MM.1S (cell line): ENCODE measurements at regions not wholly inside any gene's neighbourhood (a gene's known extent, or its start where the extent isn't known, plus 50 kb on each side); places are given as distances from the start of the nearest gene placed in this dataset.

Experiments used
- DNase-seq: peaks from one replicate; pipeline ENCODE4 v3.0.0-alpha.2; 2015
- H2AFZ ChIP-seq: fragments of 300-600 bp; sonication (generic); 2 replicates; pipeline ENCODE4 v1.6.0; 2016; ENCODE audit warnings: antibody characterized with exemption, low read length
- H3F3A ChIP-seq: fragments of 300-600 bp; sonication (generic); 2 replicates; pipeline ENCODE4 v1.6.1; 2016; ENCODE audit warnings: mild to moderate bottlenecking, antibody characterized with exemption, low read length, moderate library complexity, mixed read lengths; ENCODE audit not compliant: insufficient read depth
- H3K27ac ChIP-seq: fragments of 300-600 bp; sonication (generic); 2 replicates; pipeline ENCODE4 v1.5.1; 2016; ENCODE audit warnings: mild to moderate bottlenecking, low read length
- H3K27me3 ChIP-seq: fragments of 300-600 bp; sonication (generic); replicated peaks from 2 replicates; pipeline ENCODE4 v1.6.0; 2016; ENCODE audit warnings: low read length; ENCODE audit not compliant: insufficient read depth
- H3K36me3 ChIP-seq: fragments of 300-600 bp; sonication (generic); replicated peaks from 2 replicates; pipeline ENCODE4 v1.6.1; 2016; ENCODE audit warnings: mild to moderate bottlenecking, low read length, mixed read lengths; ENCODE audit not compliant: insufficient read depth
- H3K4me1 ChIP-seq: fragments of 300-600 bp; sonication (generic); 2 replicates; pipeline ENCODE4 v1.6.1; 2016; ENCODE audit warnings: low read length, mixed read lengths
- H3K4me2 ChIP-seq: fragments of 300-600 bp; sonication (generic); 2 replicates; pipeline ENCODE4 v1.6.0; 2016; ENCODE audit warnings: low read depth, low read length
- H3K4me3 ChIP-seq: fragments of 300-600 bp; sonication (generic); 2 replicates; pipeline ENCODE4 v1.5.1; 2016; ENCODE audit warnings: low read length, mixed read lengths
- H3K79me2 ChIP-seq: fragments of 300-600 bp; sonication (generic); 2 replicates; pipeline ENCODE4 v1.6.1; 2016; ENCODE audit warnings: mixed run types, low read length, mixed read lengths
- H3K9ac ChIP-seq: fragments of 300-600 bp; sonication (generic); 2 replicates; pipeline ENCODE4 v1.6.1; 2016; ENCODE audit warnings: low read length, mixed read lengths
- H3K9me2 ChIP-seq: fragments of 300-600 bp; sonication (generic); replicated peaks from 2 replicates; pipeline ENCODE4 v1.6.1; 2016; ENCODE audit warnings: mild to moderate bottlenecking, low read length, mixed read lengths; ENCODE audit not compliant: insufficient read depth
- H3K9me3 ChIP-seq: fragments of 300-600 bp; sonication (generic); replicated peaks from 2 replicates; pipeline ENCODE4 v1.6.1; 2016; ENCODE audit warnings: mild to moderate bottlenecking, low read length, mixed read lengths; ENCODE audit not compliant: insufficient read depth
- H4K20me1 ChIP-seq: fragments of 300-600 bp; sonication (generic); 2 replicates; pipeline ENCODE4 v1.6.1; 2016; ENCODE audit warnings: mild to moderate bottlenecking, low read length, moderate library complexity, mixed read lengths; ENCODE audit not compliant: insufficient read depth
- EZH2 ChIP-seq: fragments of 300-600 bp; sonication (generic); optimal IDR thresholded peaks from 2 replicates; pipeline ENCODE3; 2017; ENCODE audit warnings: low read depth, mild to moderate bottlenecking, antibody characterized with exemption, low read length, mixed read lengths
- EZH2phosphoT487 ChIP-seq: fragments of 300-600 bp; sonication (generic); IDR thresholded peaks from 2 replicates; pipeline ENCODE4 v1.6.1; 2018; ENCODE audit warnings: antibody characterized with exemption, low read length
- TF ChIP-seq, protein P1 (sequence below): fragments of 300-600 bp; sonication (generic); IDR thresholded peaks from 2 replicates; pipeline ENCODE4 v1.5.1; 2016; ENCODE audit warnings: antibody characterized with exemption, low read length, mixed read lengths

DNA sequence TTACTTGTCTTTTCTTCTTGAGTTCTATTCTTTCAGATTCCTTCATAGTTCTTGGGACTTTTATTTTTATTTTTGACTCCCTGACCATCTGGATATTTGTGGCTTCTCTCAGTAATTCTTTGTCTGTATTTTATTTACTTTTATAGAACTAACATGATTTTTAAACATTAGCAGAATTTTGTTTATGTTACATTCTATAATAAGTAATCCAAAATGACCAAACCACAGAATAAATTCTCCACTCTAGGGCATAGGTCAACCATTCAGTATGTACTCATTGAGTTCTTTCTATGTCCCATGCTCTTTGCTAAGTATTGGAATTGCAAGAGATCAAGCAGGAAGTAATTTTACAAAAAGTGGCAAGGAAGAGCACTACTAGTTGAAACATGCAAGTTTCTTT lies 969.0 kb downstream of the TTLL7 start:
- Histone ChIP-seq H3K27ac (no peak overlapping the region), H3K9me3 (no peaks in the 10 kb centered on the region), H3K4me3 (no peak overlapping the region), H4K20me1 (no peaks in the 10 kb centered on the region), H3K79me2 (no peaks in the 10 kb centered on the region), H3K9ac (no peak overlapping the region), H3K4me1 (no peaks in the 10 kb centered on the region), H3F3A (no peaks in the 10 kb centered on the region), H3K27me3 (no peaks in the 10 kb centered on the region), H3K9me2 (no peaks in the 10 kb centered on the region), H3K4me2 (no peak overlapping the region), H2AFZ (no peak overlapping the region), H3K36me3 (no peaks in the 10 kb centered on the region)
- TF ChIP-seq, protein P1, sequence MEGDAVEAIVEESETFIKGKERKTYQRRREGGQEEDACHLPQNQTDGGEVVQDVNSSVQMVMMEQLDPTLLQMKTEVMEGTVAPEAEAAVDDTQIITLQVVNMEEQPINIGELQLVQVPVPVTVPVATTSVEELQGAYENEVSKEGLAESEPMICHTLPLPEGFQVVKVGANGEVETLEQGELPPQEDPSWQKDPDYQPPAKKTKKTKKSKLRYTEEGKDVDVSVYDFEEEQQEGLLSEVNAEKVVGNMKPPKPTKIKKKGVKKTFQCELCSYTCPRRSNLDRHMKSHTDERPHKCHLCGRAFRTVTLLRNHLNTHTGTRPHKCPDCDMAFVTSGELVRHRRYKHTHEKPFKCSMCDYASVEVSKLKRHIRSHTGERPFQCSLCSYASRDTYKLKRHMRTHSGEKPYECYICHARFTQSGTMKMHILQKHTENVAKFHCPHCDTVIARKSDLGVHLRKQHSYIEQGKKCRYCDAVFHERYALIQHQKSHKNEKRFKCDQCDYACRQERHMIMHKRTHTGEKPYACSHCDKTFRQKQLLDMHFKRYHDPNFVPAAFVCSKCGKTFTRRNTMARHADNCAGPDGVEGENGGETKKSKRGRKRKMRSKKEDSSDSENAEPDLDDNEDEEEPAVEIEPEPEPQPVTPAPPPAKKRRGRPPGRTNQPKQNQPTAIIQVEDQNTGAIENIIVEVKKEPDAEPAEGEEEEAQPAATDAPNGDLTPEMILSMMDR = no peak
- TF ChIP-seq EZH2 (no peak), EZH2phosphoT487 (no peak)
- DNase-seq = no peak

DNA sequence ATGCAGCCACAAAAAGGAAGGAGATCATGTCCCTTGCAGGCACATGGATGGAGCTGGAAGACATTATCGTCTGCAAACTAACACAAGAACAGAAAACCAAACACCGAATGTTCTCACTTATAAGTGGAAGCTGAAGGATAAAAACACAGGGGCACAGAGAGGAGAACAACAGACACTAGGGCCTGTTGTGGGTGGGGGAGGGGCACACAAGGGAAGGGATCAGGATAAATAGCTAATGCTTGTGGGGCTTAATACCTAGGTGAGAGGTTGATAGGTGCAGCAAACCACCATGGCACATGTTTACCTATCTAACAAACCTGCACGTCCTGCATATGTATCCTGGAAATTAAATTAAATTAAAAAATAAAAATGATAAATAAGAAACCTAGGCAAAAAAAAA lies 969.9 kb downstream of the TTLL7 start:
- H3F3A ChIP-seq = no peaks in the 10 kb centered on the region
- no peak overlapping the region for H3K4me2 ChIP-seq
- H3K4me1 ChIP-seq = no peaks in the 10 kb centered on the region
- H3K9me3 ChIP-seq = no peaks in the 10 kb centered on the region
- no peak overlapping the region for H3K27ac ChIP-seq
- no peak for DNase-seq
- H3K9ac ChIP-seq = no peak overlapping the region
- H3K9me2 ChIP-seq = no peaks in the 10 kb centered on the region
- no peaks in the 10 kb centered on the region for H3K27me3 ChIP-seq
- no peaks in the 10 kb centered on the region for H4K20me1 ChIP-seq
- H3K36me3 ChIP-seq = no peaks in the 10 kb centered on the region
- no peak for TF ChIP-seq EZH2
- TF ChIP-seq, protein P1 = no peak
- no peak for TF ChIP-seq EZH2phosphoT487
- no peak overlapping the region for H2AFZ ChIP-seq
- H3K4me3 ChIP-seq = no peak overlapping the region
- H3K79me2 ChIP-seq = no peaks in the 10 kb centered on the region

DNA sequence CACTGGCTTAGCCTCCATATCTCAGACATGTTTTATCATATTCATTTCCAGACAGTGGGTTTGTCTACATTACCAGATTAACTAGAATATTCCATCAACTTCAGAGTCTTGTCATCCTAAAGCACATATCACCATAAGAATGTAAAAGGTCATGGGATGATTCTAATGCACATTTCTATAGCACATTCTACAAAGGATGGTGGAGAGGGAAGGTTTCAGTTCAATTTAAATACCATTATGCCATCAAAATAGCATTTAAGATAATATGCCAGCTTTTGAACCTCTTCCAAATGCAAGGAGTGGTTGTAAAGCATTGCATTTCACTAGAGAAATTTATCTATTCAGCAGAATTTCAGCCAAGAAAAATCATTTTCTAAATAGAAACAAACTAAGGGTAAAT lies 970.5 kb downstream of the TTLL7 start:
- no peaks in the 10 kb centered on the region for H3K9me3 ChIP-seq
- no peaks in the 10 kb centered on the region for H4K20me1 ChIP-seq
- H3K79me2 ChIP-seq = no peaks in the 10 kb centered on the region
- no peaks in the 10 kb centered on the region for H3K36me3 ChIP-seq
- H2AFZ ChIP-seq = no peak overlapping the region
- H3K27me3 ChIP-seq = no peaks in the 10 kb centered on the region
- no peaks in the 10 kb centered on the region for H3F3A ChIP-seq
- no peaks in the 10 kb centered on the region for H3K4me1 ChIP-seq
- H3K9ac ChIP-seq = no peak overlapping the region
- no peaks in the 10 kb centered on the region for H3K9me2 ChIP-seq
- no peak overlapping the region for H3K27ac ChIP-seq
- no peak for DNase-seq
- no peak overlapping the region for H3K4me3 ChIP-seq
- TF ChIP-seq, protein P1 = no peak
- no peak for TF ChIP-seq EZH2
- TF ChIP-seq EZH2phosphoT487 = no peak
- no peak overlapping the region for H3K4me2 ChIP-seq

DNA sequence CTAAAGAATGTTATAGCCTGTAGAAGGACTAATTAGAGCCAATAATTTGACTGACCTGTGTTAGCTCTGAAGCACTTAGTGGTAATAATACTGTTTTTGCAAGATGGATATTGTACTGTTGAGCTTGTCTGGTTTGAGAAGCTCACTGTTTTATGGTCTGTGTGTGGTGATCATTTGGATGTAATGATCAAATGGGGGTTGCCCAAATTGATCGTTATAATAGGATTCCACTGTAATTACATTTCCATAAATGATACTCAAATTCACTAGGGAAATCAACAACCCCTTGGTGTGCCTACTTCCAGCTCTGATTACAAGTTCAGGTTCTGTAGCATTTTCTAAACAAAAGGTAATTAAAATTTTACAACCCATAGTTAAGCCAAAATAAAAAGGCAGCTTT lies 971.4 kb downstream of the TTLL7 start:
- no peaks in the 10 kb centered on the region for H3K4me1 ChIP-seq
- H3K27me3 ChIP-seq = no peaks in the 10 kb centered on the region
- H3K4me3 ChIP-seq = no peak overlapping the region
- no peaks in the 10 kb centered on the region for H3K79me2 ChIP-seq
- H3K4me2 ChIP-seq = no peak overlapping the region
- H4K20me1 ChIP-seq = no peaks in the 10 kb centered on the region
- no peak overlapping the region for H3K9ac ChIP-seq
- H3K27ac ChIP-seq = no peak overlapping the region
- H3F3A ChIP-seq = no peaks in the 10 kb centered on the region
- H3K9me2 ChIP-seq = no peaks in the 10 kb centered on the region
- no peaks in the 10 kb centered on the region for H3K36me3 ChIP-seq
- TF ChIP-seq EZH2 = no peak
- DNase-seq = no peak
- H2AFZ ChIP-seq = no peak overlapping the region
- H3K9me3 ChIP-seq = no peaks in the 10 kb centered on the region
